ENCODE measurements at regions not wholly inside any gene's neighbourhood (a gene's known extent, or its start where the extent isn't known, plus 50 kb on each side); places are given as distances from the start of the nearest gene placed in this dataset.

- Histone ChIP-seq H3K27me3 (no peaks in the 10 kb centered on the region), H3K27ac (no peak overlapping the region), H3K4me3 (no peak overlapping the region), H3K4me1 (no peaks in the 10 kb centered on the region), H3K9me3 (no peaks in the 10 kb centered on the region), H3K36me3 (no peaks in the 10 kb centered on the region)
- in situ Hi-C loops (cut with MboI; ENCODE audit: low pct_ligation_motif_present in 1 of 4, low pct_unique_long_range_greater_than_20kb in 1 of 4, low sequenced_read_pairs in 3 of 4): no loop called here
- no peak for DNase-seq
- 68 to 74% methylated on average over 4 to 6 of the region's 6 CpGs for WGBS, 2 donors (ENCODE audit: low coverage in 1 of 2)
- intact Hi-C loops (cut with DNase I; ENCODE audit: low total_unique reads): no loop called here
- TF ChIP-seq CTCF (IDR thresholded peaks at IDR 0.05): no peak
- no peak for TF ChIP-seq POLR2AphosphoS5 (IDR thresholded peaks at IDR 0.05)
- TF ChIP-seq POLR2A (IDR thresholded peaks at IDR 0.05): no peak
- TF ChIP-seq EP300 (IDR thresholded peaks at IDR 0.05; ENCODE audit: low read depth): no peak
Observed at GRCh38 chr7:54111814-54112511, 430.2 kb upstream of the VSTM2A start.

- H3K4me3 ChIP-seq: no peak overlapping the region
- H3K9me3 ChIP-seq: no peaks in the 10 kb centered on the region
- H3K4me1 ChIP-seq: no peaks in the 10 kb centered on the region
- no peak overlapping the region for H3K27ac ChIP-seq
- no peak for TF ChIP-seq CTCF (IDR thresholded peaks at IDR 0.05)
- TF ChIP-seq POLR2AphosphoS5 (IDR thresholded peaks at IDR 0.05): no peak
- TF ChIP-seq EP300 (IDR thresholded peaks at IDR 0.05; ENCODE audit: low read depth): no peak
- no peak for TF ChIP-seq POLR2A (IDR thresholded peaks at IDR 0.05)
- no peak for DNase-seq
- no peaks in the 10 kb centered on the region for H3K36me3 ChIP-seq
- in situ Hi-C loops (cut with MboI; ENCODE audit: low pct_ligation_motif_present in 1 of 4, low pct_unique_long_range_greater_than_20kb in 1 of 4, low sequenced_read_pairs in 3 of 4): no loop called here
- intact Hi-C loops (cut with DNase I; ENCODE audit: low total_unique reads): no loop called here
- WGBS, 2 donors (ENCODE audit: low coverage in 1 of 2): 33 to 37% methylated on average over 3 of the region's 3 CpGs
- no peaks in the 10 kb centered on the region for H3K27me3 ChIP-seq
Observed at GRCh38 chr7:54112567-54112966, 429.6 kb upstream of the VSTM2A start.

- Histone ChIP-seq H3K36me3 (no peaks in the 10 kb centered on the region), H3K4me3 (no peak overlapping the region), H3K9me3 (no peaks in the 10 kb centered on the region), H3K4me1 (no peaks in the 10 kb centered on the region), H3K27ac (no peak overlapping the region), H3K27me3 (no peaks in the 10 kb centered on the region)
- WGBS, 2 donors (ENCODE audit: low coverage in 1 of 2): 82% methylated on average over 9 of the region's 9 CpGs; no CpG with 5 or more reads in 1 of the 2 donors
- TF ChIP-seq POLR2AphosphoS5 (IDR thresholded peaks at IDR 0.05) (no peak), POLR2A (IDR thresholded peaks at IDR 0.05) (no peak), CTCF (IDR thresholded peaks at IDR 0.05) (no peak), EP300 (IDR thresholded peaks at IDR 0.05; ENCODE audit: low read depth) (no peak)
- intact Hi-C loops (cut with DNase I; ENCODE audit: low total_unique reads) (no loop called here), in situ Hi-C loops (cut with MboI; ENCODE audit: low pct_ligation_motif_present in 1 of 4, low pct_unique_long_range_greater_than_20kb in 1 of 4, low sequenced_read_pairs in 3 of 4) (no loop called here)
- no peak for DNase-seq
Observed at GRCh38 chr7:54115028-54115763, 427.0 kb upstream of the VSTM2A start.

- 61% methylated on average over 2 of the region's 2 CpGs; no CpG with 5 or more reads in 1 of the 2 donors for WGBS, 2 donors (ENCODE audit: low coverage in 1 of 2)
- Histone ChIP-seq H3K27ac (no peak overlapping the region), H3K36me3 (no peaks in the 10 kb centered on the region), H3K27me3 (no peaks in the 10 kb centered on the region), H3K4me1 (no peaks in the 10 kb centered on the region), H3K4me3 (no peak overlapping the region), H3K9me3 (no peaks in the 10 kb centered on the region)
- in situ Hi-C loops (cut with MboI; ENCODE audit: low pct_ligation_motif_present in 1 of 4, low pct_unique_long_range_greater_than_20kb in 1 of 4, low sequenced_read_pairs in 3 of 4) (no loop called here), intact Hi-C loops (cut with DNase I; ENCODE audit: low total_unique reads) (no loop called here)
- DNase-seq: no peak
- no peak for TF ChIP-seq EP300 (IDR thresholded peaks at IDR 0.05; ENCODE audit: low read depth)
- TF ChIP-seq POLR2A (IDR thresholded peaks at IDR 0.05): no peak
- TF ChIP-seq POLR2AphosphoS5 (IDR thresholded peaks at IDR 0.05): no peak
Observed at GRCh38 chr7:54116956-54117355, 425.2 kb upstream of the VSTM2A start.
